ENCODE measurements at regions not wholly inside any gene's neighbourhood (a gene's known extent, or its start where the extent isn't known, plus 50 kb on each side); places are given as distances from the start of the nearest gene placed in this dataset.

DNA sequence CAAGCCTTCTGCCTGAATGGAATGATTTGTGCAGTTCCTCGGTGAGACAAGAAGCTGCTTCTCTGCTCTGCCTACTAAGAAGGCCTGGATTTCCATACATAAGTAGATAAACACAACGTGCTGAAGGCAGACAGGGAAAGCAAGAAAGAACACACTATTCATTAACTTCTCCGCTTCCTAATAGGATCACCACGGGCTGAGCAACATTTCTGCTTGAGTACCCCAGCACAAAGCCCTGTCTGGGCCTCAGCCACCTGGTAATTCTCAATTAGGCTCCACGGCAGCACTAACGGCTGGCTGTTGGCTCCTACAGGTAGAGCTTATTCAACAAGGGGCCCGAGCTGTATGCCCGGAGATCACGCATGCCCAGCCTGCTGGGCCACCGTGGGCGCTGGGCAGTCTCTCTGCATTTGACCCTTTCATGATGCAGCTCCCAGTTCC, 1156.6 kb downstream of the TBC1D22A start:
- Histone ChIP-seq H3K4me3 (ENCODE audit: low read depth in 1 of 2, low read length in 2 of 2) (no peak overlapping the region), H3K36me3 (ENCODE audit: control insufficient read depth in 1 of 2, insufficient read depth in 2 of 2, low read length in 2 of 2) (no peaks in the 10 kb centered on the region), H3K27ac (ENCODE audit: low read depth, low read length) (no peak overlapping the region), H3K4me1 (ENCODE audit: control insufficient read depth in 1 of 2, insufficient read depth in 2 of 2, low read length in 2 of 2) (peaks cover 0 to 6% of the 10 kb centered on the region in 2 donors), H3K27me3 (ENCODE audit: control insufficient read depth in 1 of 2, insufficient read depth in 2 of 2, low read length in 2 of 2) (no peaks in the 10 kb centered on the region), H3K9ac (ENCODE audit: low read depth in 1 of 2, low read length in 2 of 2) (no peak overlapping the region), H3K9me3 (ENCODE audit: control insufficient read depth in 1 of 2, low read length in 2 of 2) (peaks cover 0 to 5% of the 10 kb centered on the region in 2 donors)

DNA sequence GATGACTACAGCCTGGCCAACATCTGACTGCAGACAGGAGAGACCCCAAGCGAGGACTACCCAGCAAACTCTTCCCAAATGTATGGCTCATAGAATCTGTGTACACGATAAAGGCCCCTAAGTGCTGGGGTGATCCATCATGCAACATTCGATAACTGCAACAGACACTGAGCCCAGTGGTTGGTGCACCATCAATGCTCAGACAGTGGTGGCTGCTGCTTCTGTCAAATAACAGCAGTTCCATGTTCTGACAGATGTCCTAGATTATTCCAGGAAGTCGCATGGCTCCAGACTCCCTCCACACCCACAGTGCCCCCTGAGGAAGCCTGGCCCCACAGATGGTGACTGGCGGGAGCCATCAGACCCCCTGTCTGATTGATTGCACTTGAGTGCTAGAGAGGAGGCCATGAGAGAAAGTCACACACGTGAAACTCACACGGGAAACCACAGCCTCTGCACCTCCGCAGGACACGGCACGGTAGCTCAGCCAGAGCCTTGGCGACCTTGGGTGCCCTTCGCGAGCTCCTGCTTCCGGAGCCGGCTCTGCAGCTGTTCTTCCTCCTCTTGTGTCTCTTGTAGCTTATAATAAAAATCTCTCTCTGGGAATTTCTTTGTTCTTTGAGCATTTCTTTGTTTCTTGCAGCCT, 1155.9 kb downstream of the TBC1D22A start:
- peaks cover 0 to 6% of the 10 kb centered on the region in 2 donors for H3K4me1 ChIP-seq (ENCODE audit: control insufficient read depth in 1 of 2, insufficient read depth in 2 of 2, low read length in 2 of 2)
- no peaks in the 10 kb centered on the region for H3K27me3 ChIP-seq (ENCODE audit: control insufficient read depth in 1 of 2, insufficient read depth in 2 of 2, low read length in 2 of 2)
- no peak overlapping the region for H3K4me3 ChIP-seq (ENCODE audit: low read depth in 1 of 2, low read length in 2 of 2)
- H3K36me3 ChIP-seq (ENCODE audit: control insufficient read depth in 1 of 2, insufficient read depth in 2 of 2, low read length in 2 of 2), result no peaks in the 10 kb centered on the region
- H3K9ac ChIP-seq (ENCODE audit: low read depth in 1 of 2, low read length in 2 of 2), result no peak overlapping the region
- no peak overlapping the region for H3K27ac ChIP-seq (ENCODE audit: low read depth, low read length)
- no peaks in the 10 kb centered on the region for H3K9me3 ChIP-seq (ENCODE audit: control insufficient read depth in 1 of 2, low read length in 2 of 2)

DNA sequence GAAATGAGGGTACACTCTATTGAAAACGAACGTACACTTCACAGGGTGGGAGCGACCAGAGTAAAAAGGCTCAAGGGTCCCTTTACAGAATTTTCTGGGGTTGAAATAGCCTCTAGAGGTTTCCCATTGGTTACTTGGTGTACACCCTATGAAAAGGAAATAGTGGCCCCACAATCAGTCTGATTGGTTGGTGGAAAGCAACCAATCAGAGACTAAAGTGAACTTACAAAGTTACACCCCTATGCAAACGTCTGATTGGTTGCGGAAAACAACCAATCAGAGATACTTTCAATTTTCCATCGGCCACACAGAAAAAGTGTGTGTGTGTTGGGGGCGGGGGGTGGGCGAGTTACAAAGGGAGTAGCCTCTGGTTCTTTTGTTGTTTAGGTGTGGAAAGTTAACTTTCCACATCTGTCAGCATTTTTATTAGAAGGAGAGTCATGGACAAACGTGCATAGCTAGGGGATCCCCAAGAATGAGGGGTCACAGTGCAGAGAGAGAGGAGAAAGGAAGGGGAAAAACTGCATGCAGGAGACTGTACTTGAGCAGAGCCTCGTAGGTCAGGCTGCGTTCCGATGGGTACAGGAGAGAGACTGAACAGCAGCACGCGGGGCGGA, 1152.1 kb downstream of the TBC1D22A start:
- Histone ChIP-seq H3K9ac (ENCODE audit: low read depth in 1 of 2, low read length in 2 of 2) (no peak overlapping the region), H3K4me3 (ENCODE audit: low read depth in 1 of 2, low read length in 2 of 2) (no peak overlapping the region), H3K36me3 (ENCODE audit: control insufficient read depth in 1 of 2, insufficient read depth in 2 of 2, low read length in 2 of 2) (no peaks in the 10 kb centered on the region), H3K27me3 (ENCODE audit: control insufficient read depth in 1 of 2, insufficient read depth in 2 of 2, low read length in 2 of 2) (no peaks in the 10 kb centered on the region), H3K27ac (ENCODE audit: low read depth, low read length) (no peak overlapping the region), H3K4me1 (ENCODE audit: control insufficient read depth in 1 of 2, insufficient read depth in 2 of 2, low read length in 2 of 2) (peaks cover 0 to 6% of the 10 kb centered on the region in 2 donors), H3K9me3 (ENCODE audit: control insufficient read depth in 1 of 2, low read length in 2 of 2) (peaks cover 0 to 3% of the 10 kb centered on the region in 2 donors)

DNA sequence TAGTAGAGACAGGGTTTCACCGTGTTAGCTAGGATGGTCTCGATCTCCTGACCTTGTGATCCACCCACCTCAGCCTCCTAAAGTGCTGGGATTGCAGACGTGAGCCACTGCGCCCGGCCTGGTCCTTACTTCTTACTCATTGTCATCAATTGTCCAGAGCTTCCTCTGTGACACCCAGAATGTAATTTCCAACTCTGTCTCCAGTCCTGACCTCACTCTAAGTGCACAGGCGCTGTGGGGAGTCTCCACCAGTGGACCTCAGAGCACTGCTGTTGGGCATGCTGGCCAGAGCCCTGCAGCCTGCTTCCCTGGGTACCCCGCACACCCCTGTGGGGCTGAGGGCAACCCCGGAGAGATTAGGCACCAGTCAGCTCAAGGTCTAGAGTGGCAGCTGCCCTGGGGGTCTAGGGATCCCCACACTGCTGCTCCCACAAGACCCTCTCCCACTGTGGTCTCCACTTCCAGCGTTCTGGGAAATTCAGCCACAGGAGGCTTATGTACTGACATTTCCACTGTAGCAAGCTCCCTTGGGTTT, 1140.3 kb downstream of the TBC1D22A start:
- Histone ChIP-seq H3K27ac (ENCODE audit: low read depth, low read length) (no peak overlapping the region), H3K4me1 (ENCODE audit: control insufficient read depth in 1 of 2, insufficient read depth in 2 of 2, low read length in 2 of 2) (no peaks in the 10 kb centered on the region), H3K36me3 (ENCODE audit: control insufficient read depth in 1 of 2, insufficient read depth in 2 of 2, low read length in 2 of 2) (no peaks in the 10 kb centered on the region), H3K9me3 (ENCODE audit: control insufficient read depth in 1 of 2, low read length in 2 of 2) (no peaks in the 10 kb centered on the region), H3K27me3 (ENCODE audit: control insufficient read depth in 1 of 2, insufficient read depth in 2 of 2, low read length in 2 of 2) (no peaks in the 10 kb centered on the region), H3K4me3 (ENCODE audit: low read depth in 1 of 2, low read length in 2 of 2) (no peak overlapping the region), H3K9ac (ENCODE audit: low read depth in 1 of 2, low read length in 2 of 2) (no peak overlapping the region)

DNA sequence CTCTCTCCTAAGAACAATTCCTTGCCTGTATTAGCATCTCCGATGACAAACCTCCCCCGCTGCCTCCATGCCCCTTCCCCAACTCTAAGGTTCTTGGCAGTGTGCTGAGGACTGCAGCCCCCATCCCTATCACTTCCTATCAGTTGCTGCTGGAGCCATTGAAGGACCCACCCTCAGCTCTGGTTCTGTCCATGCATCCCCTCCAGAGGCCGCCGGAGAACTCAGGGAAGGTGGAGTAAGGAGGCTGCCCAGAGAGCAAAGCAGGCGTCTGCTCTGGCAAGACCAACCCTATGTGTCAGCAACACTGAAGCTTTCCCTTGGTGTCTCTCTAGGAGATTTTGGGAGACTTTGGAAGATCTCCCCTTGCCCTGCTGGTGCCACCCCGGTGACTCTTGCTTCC, 1139.5 kb downstream of the TBC1D22A start:
- no peaks in the 10 kb centered on the region for H3K27me3 ChIP-seq (ENCODE audit: control insufficient read depth in 1 of 2, insufficient read depth in 2 of 2, low read length in 2 of 2)
- H3K4me1 ChIP-seq (ENCODE audit: control insufficient read depth in 1 of 2, insufficient read depth in 2 of 2, low read length in 2 of 2), result no peaks in the 10 kb centered on the region
- H3K9me3 ChIP-seq (ENCODE audit: control insufficient read depth in 1 of 2, low read length in 2 of 2), result no peaks in the 10 kb centered on the region
- H3K36me3 ChIP-seq (ENCODE audit: control insufficient read depth in 1 of 2, insufficient read depth in 2 of 2, low read length in 2 of 2), result no peaks in the 10 kb centered on the region
- no peak overlapping the region for H3K27ac ChIP-seq (ENCODE audit: low read depth, low read length)
- H3K9ac ChIP-seq (ENCODE audit: low read depth in 1 of 2, low read length in 2 of 2), result no peak overlapping the region
- H3K4me3 ChIP-seq (ENCODE audit: low read depth in 1 of 2, low read length in 2 of 2), result no peak overlapping the region

DNA sequence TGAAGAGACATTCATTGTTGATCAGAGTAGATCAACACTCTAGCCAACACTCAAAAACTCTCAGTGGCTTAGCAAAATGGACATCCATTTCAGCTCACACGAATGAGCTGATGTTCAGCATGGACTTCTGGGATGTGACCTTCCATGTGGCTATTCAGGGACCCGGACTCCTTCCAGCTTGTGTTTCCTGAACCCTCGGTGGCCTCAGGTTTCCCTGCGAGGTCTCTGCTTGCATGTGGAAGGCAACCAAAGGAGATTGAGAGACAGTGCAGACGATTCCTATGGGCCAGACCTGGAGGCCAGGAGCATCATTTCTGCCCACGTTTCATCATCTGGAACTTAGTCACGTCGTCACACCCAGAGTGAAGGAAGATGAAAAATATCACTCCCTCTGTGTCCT, 1137.4 kb downstream of the TBC1D22A start:
- no peaks in the 10 kb centered on the region for H3K4me1 ChIP-seq (ENCODE audit: control insufficient read depth in 1 of 2, insufficient read depth in 2 of 2, low read length in 2 of 2)
- H3K36me3 ChIP-seq (ENCODE audit: control insufficient read depth in 1 of 2, insufficient read depth in 2 of 2, low read length in 2 of 2), result no peaks in the 10 kb centered on the region
- no peaks in the 10 kb centered on the region for H3K9me3 ChIP-seq (ENCODE audit: control insufficient read depth in 1 of 2, low read length in 2 of 2)

DNA sequence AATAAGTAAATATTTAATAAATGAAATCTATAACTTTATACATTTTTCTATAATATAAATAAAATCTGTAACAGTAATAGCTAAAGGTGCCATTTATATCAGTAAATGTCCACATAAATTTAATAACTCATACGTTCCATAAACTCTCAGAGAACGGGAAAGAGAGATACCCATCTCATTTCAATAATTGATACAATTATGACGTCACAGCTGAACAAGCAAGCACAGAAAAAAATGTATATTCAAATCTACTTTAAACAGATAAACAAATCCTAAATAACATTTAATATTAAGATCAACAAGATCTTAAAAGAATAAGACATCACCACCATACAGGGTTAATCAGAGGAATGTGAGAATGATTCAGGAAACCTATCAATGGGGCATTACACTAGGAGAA, 1136.5 kb downstream of the TBC1D22A start:
- Histone ChIP-seq H3K27me3 (ENCODE audit: control insufficient read depth in 1 of 2, insufficient read depth in 2 of 2, low read length in 2 of 2) (no peaks in the 10 kb centered on the region), H3K9ac (ENCODE audit: low read depth in 1 of 2, low read length in 2 of 2) (no peak overlapping the region), H3K4me3 (ENCODE audit: low read depth in 1 of 2, low read length in 2 of 2) (no peak overlapping the region)

More for the DNA sequence above, 1137.4 kb downstream of the TBC1D22A start:
- Histone ChIP-seq H3K27me3 (ENCODE audit: control insufficient read depth in 1 of 2, insufficient read depth in 2 of 2, low read length in 2 of 2) (no peaks in the 10 kb centered on the region), H3K9ac (ENCODE audit: low read depth in 1 of 2, low read length in 2 of 2) (no peak overlapping the region), H3K4me3 (ENCODE audit: low read depth in 1 of 2, low read length in 2 of 2) (no peak overlapping the region), H3K27ac (ENCODE audit: low read depth, low read length) (no peak overlapping the region)

DNA sequence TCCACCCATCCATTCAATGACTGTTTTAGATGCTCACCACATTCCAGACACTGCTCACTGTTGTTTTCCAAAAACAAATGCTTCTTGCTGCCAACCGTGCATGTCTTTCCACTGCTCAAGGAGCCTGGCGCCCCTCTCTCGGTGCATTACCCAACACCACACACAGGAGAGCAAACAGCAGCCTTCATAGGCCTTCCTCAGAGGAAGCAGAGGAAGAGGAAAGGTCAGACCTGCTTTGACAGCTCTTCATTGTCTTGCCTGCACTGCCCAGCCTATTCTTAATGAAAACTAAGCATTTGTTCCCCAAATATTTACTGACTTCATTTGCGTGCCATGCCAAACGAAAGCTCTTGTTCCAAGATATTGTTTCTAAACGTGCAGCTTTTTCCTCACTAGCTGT, 1129.2 kb downstream of the TBC1D22A start:
- no peak overlapping the region for H3K27ac ChIP-seq (ENCODE audit: low read depth, low read length)
- no peaks in the 10 kb centered on the region for H3K9me3 ChIP-seq (ENCODE audit: control insufficient read depth in 1 of 2, low read length in 2 of 2)
- H3K27me3 ChIP-seq (ENCODE audit: control insufficient read depth in 1 of 2, insufficient read depth in 2 of 2, low read length in 2 of 2), result no peaks in the 10 kb centered on the region
- H3K4me1 ChIP-seq (ENCODE audit: control insufficient read depth in 1 of 2, insufficient read depth in 2 of 2, low read length in 2 of 2), result no peaks in the 10 kb centered on the region
- no peak overlapping the region for H3K4me3 ChIP-seq (ENCODE audit: low read depth in 1 of 2, low read length in 2 of 2)
- H3K36me3 ChIP-seq (ENCODE audit: control insufficient read depth in 1 of 2, insufficient read depth in 2 of 2, low read length in 2 of 2), result no peaks in the 10 kb centered on the region
- no peak overlapping the region for H3K9ac ChIP-seq (ENCODE audit: low read depth in 1 of 2, low read length in 2 of 2)

More for the DNA sequence above, 1136.5 kb downstream of the TBC1D22A start:
- no peak overlapping the region for H3K27ac ChIP-seq (ENCODE audit: low read depth, low read length)
- no peaks in the 10 kb centered on the region for H3K9me3 ChIP-seq (ENCODE audit: control insufficient read depth in 1 of 2, low read length in 2 of 2)
- H3K36me3 ChIP-seq (ENCODE audit: control insufficient read depth in 1 of 2, insufficient read depth in 2 of 2, low read length in 2 of 2), result no peaks in the 10 kb centered on the region
- no peaks in the 10 kb centered on the region for H3K4me1 ChIP-seq (ENCODE audit: control insufficient read depth in 1 of 2, insufficient read depth in 2 of 2, low read length in 2 of 2)

DNA sequence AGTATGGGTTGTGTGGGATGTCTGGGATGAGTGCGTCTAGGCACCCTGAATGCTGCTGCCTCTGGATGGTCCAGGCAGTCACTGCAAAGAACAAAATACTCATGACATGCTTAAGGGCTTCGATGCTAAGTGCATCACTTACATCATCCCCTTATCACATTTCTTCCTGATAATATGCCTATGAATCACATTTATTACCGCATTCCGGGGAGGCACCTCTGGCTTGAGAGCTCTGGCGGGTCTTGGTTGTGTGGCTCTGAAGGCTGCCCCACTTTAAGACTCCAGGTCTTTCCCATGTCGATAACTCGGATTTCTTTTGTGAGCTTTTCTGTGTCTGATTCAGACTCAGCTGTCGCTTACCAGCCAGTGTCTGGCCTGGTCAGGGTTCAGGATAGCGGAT, 1126.4 kb downstream of the TBC1D22A start:
- no peak overlapping the region for H3K4me3 ChIP-seq (ENCODE audit: low read depth in 1 of 2, low read length in 2 of 2)

DNA sequence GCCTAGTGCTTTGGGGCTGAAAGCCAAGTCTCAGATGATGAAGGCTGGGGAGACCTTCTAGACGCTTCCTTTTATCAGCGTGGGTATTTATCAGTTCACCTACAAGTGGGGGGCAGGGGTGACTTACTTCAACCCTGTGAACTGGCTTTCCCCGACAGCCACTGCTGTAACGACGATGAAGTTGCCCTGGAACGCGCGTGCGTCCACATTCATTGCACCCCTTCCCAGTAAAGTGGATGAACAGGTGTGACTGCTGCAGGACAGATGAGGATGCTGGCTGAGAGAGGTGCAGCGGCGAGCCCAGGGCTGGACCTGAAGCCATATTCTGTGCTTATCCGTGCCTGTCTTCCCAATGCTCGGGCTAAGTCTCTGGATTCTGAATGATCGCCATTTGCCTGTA, 1122.3 kb downstream of the TBC1D22A start:
- no peak overlapping the region for H3K9ac ChIP-seq (ENCODE audit: low read depth in 1 of 2, low read length in 2 of 2)
- H3K4me3 ChIP-seq (ENCODE audit: low read depth in 1 of 2, low read length in 2 of 2), result no peak overlapping the region
- no peaks in the 10 kb centered on the region for H3K9me3 ChIP-seq (ENCODE audit: control insufficient read depth in 1 of 2, low read length in 2 of 2)
- no peaks in the 10 kb centered on the region for H3K27me3 ChIP-seq (ENCODE audit: control insufficient read depth in 1 of 2, insufficient read depth in 2 of 2, low read length in 2 of 2)
- no peaks in the 10 kb centered on the region for H3K4me1 ChIP-seq (ENCODE audit: control insufficient read depth in 1 of 2, insufficient read depth in 2 of 2, low read length in 2 of 2)
- H3K36me3 ChIP-seq (ENCODE audit: control insufficient read depth in 1 of 2, insufficient read depth in 2 of 2, low read length in 2 of 2), result no peaks in the 10 kb centered on the region
- H3K27ac ChIP-seq (ENCODE audit: low read depth, low read length), result no peak overlapping the region

More for the DNA sequence above, 1126.4 kb downstream of the TBC1D22A start:
- Histone ChIP-seq H3K9me3 (ENCODE audit: control insufficient read depth in 1 of 2, low read length in 2 of 2) (no peaks in the 10 kb centered on the region), H3K27me3 (ENCODE audit: control insufficient read depth in 1 of 2, insufficient read depth in 2 of 2, low read length in 2 of 2) (no peaks in the 10 kb centered on the region), H3K36me3 (ENCODE audit: control insufficient read depth in 1 of 2, insufficient read depth in 2 of 2, low read length in 2 of 2) (no peaks in the 10 kb centered on the region), H3K9ac (ENCODE audit: low read depth in 1 of 2, low read length in 2 of 2) (no peak overlapping the region), H3K4me1 (ENCODE audit: control insufficient read depth in 1 of 2, insufficient read depth in 2 of 2, low read length in 2 of 2) (no peaks in the 10 kb centered on the region), H3K27ac (ENCODE audit: low read depth, low read length) (no peak overlapping the region)

Data from duodenal mucosa (tissue), 2 donors.